NCI-H2227 (cell line): ENCODE measurements at regions not wholly inside any gene's neighbourhood (a gene's known extent, or its start where the extent isn't known, plus 50 kb on each side); places are given as distances from the start of the nearest gene placed in this dataset.
"Not testable (repeated sequence)": the region's sequence is repeated elsewhere in the genome, so short reads cannot be mapped to it uniquely, and the experiment has no call there.

Experiments
- DNase-seq: peaks from one replicate; lab custom pipeline; 2025; ENCODE audit not compliant: unreplicated experiment; lab: John Stamatoyannopoulos, UW

- no peak for DNase-seq
Observed at GRCh38 chr14:58878439-58879139, 240.8 kb downstream of the DACT1 start.

GRCh38 chr14:58881433-58881832 lies 243.7 kb downstream of the DACT1 start:
- no peak for DNase-seq

- no peak for DNase-seq
Observed at GRCh38 chr14:58882577-58883018, 244.8 kb downstream of the DACT1 start.

- no peak for DNase-seq
Observed at GRCh38 chr14:58884442-58884841, 246.7 kb downstream of the DACT1 start.

- no peak for DNase-seq
Observed at GRCh38 chr14:58887931-58888330, 250.2 kb downstream of the DACT1 start.

- DNase-seq: no peak
Observed at GRCh38 chr14:58898655-58899316, 261.0 kb downstream of the DACT1 start.

- no peak for DNase-seq
Observed at GRCh38 chr14:58899317-58899713, 261.6 kb downstream of the DACT1 start.

GRCh38 chr14:58901826-58902225 lies 264.1 kb downstream of the DACT1 start:
- DNase-seq: no peak

- DNase-seq: no peak
Observed at GRCh38 chr14:58904776-58905175, 267.0 kb downstream of the DACT1 start.

- DNase-seq: no peak
Observed at GRCh38 chr14:58907803-58908202, 270.0 kb downstream of the DACT1 start.

- no peak for DNase-seq
Observed at GRCh38 chr14:58912287-58912686, 274.5 kb downstream of the DACT1 start.

GRCh38 chr14:58912799-58913432 lies 275.2 kb downstream of the DACT1 start:
- DNase-seq: no peak

- DNase-seq: peak; percentile 47
Observed at GRCh38 chr14:58914279-58914855, 274.1 kb upstream of the DAAM1 start.

GRCh38 chr14:58915646-58916045 lies 272.8 kb upstream of the DAAM1 start:
- DNase-seq: no peak

GRCh38 chr14:58918066-58918738 lies 270.3 kb upstream of the DAAM1 start:
- no peak for DNase-seq

GRCh38 chr14:58919217-58919616 lies 269.2 kb upstream of the DAAM1 start:
- peak; percentile 12 for DNase-seq

- DNase-seq: no peak
Observed at GRCh38 chr14:58920230-58920629, 268.2 kb upstream of the DAAM1 start.

- DNase-seq: not testable (repeated sequence)
Observed at GRCh38 chr14:58922201-58922940, 266.1 kb upstream of the DAAM1 start.

GRCh38 chr14:58923751-58924405 lies 264.6 kb upstream of the DAAM1 start:
- DNase-seq: no peak

GRCh38 chr14:58941629-58942028 lies 246.8 kb upstream of the DAAM1 start:
- DNase-seq: no peak
